ENCODE measurements at regions not wholly inside any gene's neighbourhood (a gene's known extent, or its start where the extent isn't known, plus 50 kb on each side); places are given as distances from the start of the nearest gene placed in this dataset.

DNA sequence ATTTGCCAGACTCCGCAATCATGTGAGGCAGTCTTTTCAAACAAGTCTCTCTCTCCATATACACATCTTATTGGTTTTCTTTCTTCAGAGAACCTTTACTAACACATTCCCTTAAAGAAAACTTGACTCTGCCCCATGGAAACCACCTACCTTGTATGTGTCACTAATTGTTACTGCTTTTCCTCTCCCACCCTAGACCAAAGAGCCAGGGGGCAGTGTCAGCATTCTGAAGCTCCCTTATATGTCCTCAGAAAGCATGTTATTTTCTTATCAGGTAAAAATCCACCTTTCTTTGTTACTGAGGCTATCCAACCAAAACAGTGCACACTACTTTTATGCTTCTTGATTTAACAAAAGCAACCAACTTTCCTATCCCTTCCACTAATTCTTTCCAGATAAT lies 98.9 kb upstream of the SLC5A9 start (continued):
- no peak for TF ChIP-seq SPI1 (IDR thresholded peaks at IDR 0.05; ENCODE audit: borderline replicate concordance, low read depth, low read length)

DNA sequence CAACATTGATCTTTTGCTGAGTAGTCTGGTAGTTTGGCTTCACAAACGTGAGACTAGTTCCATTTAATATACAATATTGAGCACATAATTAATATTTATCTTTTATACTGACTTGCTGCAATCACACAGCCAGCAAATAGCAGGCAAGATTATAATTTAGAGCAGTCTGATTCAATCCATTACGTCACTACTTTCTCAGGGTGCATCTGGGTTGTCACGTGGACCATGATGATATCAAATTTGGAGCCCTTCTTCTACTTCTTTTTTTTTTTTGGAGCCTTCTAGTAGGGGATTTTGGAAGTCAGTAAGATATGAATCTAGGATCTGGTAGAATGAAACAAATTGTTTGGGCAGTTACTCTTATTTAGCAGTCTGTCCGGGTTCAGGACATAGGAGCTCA lies 100.6 kb upstream of the SLC5A9 start:
- no peak overlapping the region for H3K4me3 ChIP-seq
- 0% methylated on average over 4 of the region's 4 CpGs for WGBS (ENCODE audit: insufficient coverage, low coverage, missing lambda C conversion rate)
- H4K20me1 ChIP-seq (replicated peaks; ENCODE audit: control insufficient read depth, insufficient read depth, low read length), result no peaks in the 10 kb centered on the region
- H3K9ac ChIP-seq (ENCODE audit: insufficient read depth in 1 of 2, low read depth in 2 of 2, low read length in 2 of 2), result no peak overlapping the region
- TF ChIP-seq ZFP36 (IDR thresholded peaks at IDR 0.05; ENCODE audit: low read depth, low read length, partially characterized antibody) (no peak), HDAC8 (tag; IDR thresholded peaks at IDR 0.05) (no peak), ARHGAP35 (IDR thresholded peaks at IDR 0.05; ENCODE audit: partially characterized antibody) (no peak), NCOA4 (IDR thresholded peaks at IDR 0.05; ENCODE audit: partially characterized antibody) (no peak), CHD4 (IDR thresholded peaks at IDR 0.05; ENCODE audit: insufficient read depth, insufficient replicate concordance, low read depth, low read length, poor library complexity, severe bottlenecking) (no peak), XRCC4 (IDR thresholded peaks at IDR 0.05; ENCODE audit: extremely low read depth, insufficient read depth, insufficient read length) (no peak), PRPF4 (IDR thresholded peaks at IDR 0.05; ENCODE audit: insufficient read depth, low read depth, low read length, poor library complexity, severe bottlenecking) (no peak), PRMT5 (CRISPR knock-in tag; IDR thresholded peaks at IDR 0.05) (no peak), EWSR1 (IDR thresholded peaks at IDR 0.05; ENCODE audit: borderline replicate concordance, low read depth, partially characterized antibody) (no peak), SMAD1 (IDR thresholded peaks at IDR 0.05; ENCODE audit: low read depth, low read length, partially characterized antibody) (no peak)
- H3K36me3 ChIP-seq (ENCODE audit: control insufficient read depth, insufficient read depth, low read length), result no peaks in the 10 kb centered on the region
- DNase-seq (ENCODE audit: extremely low read depth in 1 of 4, low spot score in 3 of 4) (no peak), ATAC-seq (no peak), FAIRE-seq (no peak)
- H2AFZ ChIP-seq (ENCODE audit: low read depth, low read length), result no peak overlapping the region
- no peaks in the 10 kb centered on the region for H3K9me3 ChIP-seq (replicated peaks; ENCODE audit: control insufficient read depth, insufficient read depth, low read depth, low read length)
- H3K79me2 ChIP-seq (ENCODE audit: control insufficient read depth, insufficient read depth, low read length), result no peaks in the 10 kb centered on the region
- ChIA-PET CTCF (ENCODE audit: low intra/inter-chr PET ratio) (no interaction called here), POLR2A (no interaction called here)
- in situ Hi-C loops (cut with MboI), result no loop called here
- BruUV-seq (replicated peaks), result no TSS peak
- H3K4me2 ChIP-seq (ENCODE audit: insufficient read depth, low read length), result no peak overlapping the region
- no peaks in the 10 kb centered on the region for H3K27me3 ChIP-seq (ENCODE audit: control insufficient read depth in 2 of 2, insufficient read depth in 2 of 2, low read length in 2 of 2)
- no peaks in the 10 kb centered on the region for H3K4me1 ChIP-seq (replicated peaks in 1 of 2; ENCODE audit: control insufficient read depth in 2 of 2, insufficient read depth in 2 of 2, low read length in 2 of 2)
- no peak overlapping the region for H3K27ac ChIP-seq (ENCODE audit: extremely low read depth, low read depth, low read length)
- no peaks in the 10 kb centered on the region for H3K9me1 ChIP-seq (ENCODE audit: control insufficient read depth, insufficient read depth, low read length)
- intact Hi-C loops (cut with micrococcal nuclease), result no loop called here

Data from K562 (cell line).